ENCODE measurements at regions not wholly inside any gene's neighbourhood (a gene's known extent, or its start where the extent isn't known, plus 50 kb on each side); places are given as distances from the start of the nearest gene placed in this dataset.

GRCh38 chr11:116182356-116182966, 590.3 kb downstream of the BUD13 start:
- H3K27ac ChIP-seq (ENCODE audit: low read depth, low read length), result no peak overlapping the region
- H3K79me2 ChIP-seq (ENCODE audit: control insufficient read depth, low read length), result no peaks in the 10 kb centered on the region
- TF ChIP-seq, protein P1, sequence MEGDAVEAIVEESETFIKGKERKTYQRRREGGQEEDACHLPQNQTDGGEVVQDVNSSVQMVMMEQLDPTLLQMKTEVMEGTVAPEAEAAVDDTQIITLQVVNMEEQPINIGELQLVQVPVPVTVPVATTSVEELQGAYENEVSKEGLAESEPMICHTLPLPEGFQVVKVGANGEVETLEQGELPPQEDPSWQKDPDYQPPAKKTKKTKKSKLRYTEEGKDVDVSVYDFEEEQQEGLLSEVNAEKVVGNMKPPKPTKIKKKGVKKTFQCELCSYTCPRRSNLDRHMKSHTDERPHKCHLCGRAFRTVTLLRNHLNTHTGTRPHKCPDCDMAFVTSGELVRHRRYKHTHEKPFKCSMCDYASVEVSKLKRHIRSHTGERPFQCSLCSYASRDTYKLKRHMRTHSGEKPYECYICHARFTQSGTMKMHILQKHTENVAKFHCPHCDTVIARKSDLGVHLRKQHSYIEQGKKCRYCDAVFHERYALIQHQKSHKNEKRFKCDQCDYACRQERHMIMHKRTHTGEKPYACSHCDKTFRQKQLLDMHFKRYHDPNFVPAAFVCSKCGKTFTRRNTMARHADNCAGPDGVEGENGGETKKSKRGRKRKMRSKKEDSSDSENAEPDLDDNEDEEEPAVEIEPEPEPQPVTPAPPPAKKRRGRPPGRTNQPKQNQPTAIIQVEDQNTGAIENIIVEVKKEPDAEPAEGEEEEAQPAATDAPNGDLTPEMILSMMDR (IDR thresholded peaks at IDR 0.05; ENCODE audit: low read depth, low read length, poor library complexity, severe bottlenecking), result no peak
- H4K20me1 ChIP-seq (ENCODE audit: control insufficient read depth, insufficient read depth, low read depth, low read length), result no peaks in the 10 kb centered on the region
- no peaks in the 10 kb centered on the region for H3K27me3 ChIP-seq (ENCODE audit: control insufficient read depth, low read length)
- H3K36me3 ChIP-seq (ENCODE audit: control insufficient read depth, low read length), result no peaks in the 10 kb centered on the region
- no peaks in the 10 kb centered on the region for H3K4me1 ChIP-seq (ENCODE audit: control insufficient read depth, low read length)
- H3K4me2 ChIP-seq (ENCODE audit: low read length), result no peak overlapping the region
- no peaks in the 10 kb centered on the region for H3K9me2 ChIP-seq (replicated peaks; ENCODE audit: control insufficient read depth, low read length)
- H3K4me3 ChIP-seq (ENCODE audit: low read length), result no peak overlapping the region
- H3K9me3 ChIP-seq (ENCODE audit: control insufficient read depth, insufficient read depth, low read length), result no peaks in the 10 kb centered on the region
- no peaks in the 10 kb centered on the region for H3F3A ChIP-seq (ENCODE audit: control insufficient read depth, insufficient read depth)

- Histone ChIP-seq H3K4me2 (ENCODE audit: low read length) (no peak overlapping the region), H3K9me3 (ENCODE audit: control insufficient read depth, insufficient read depth, low read length) (no peaks in the 10 kb centered on the region), H3K4me1 (ENCODE audit: control insufficient read depth, low read length) (no peaks in the 10 kb centered on the region), H3K79me2 (ENCODE audit: control insufficient read depth, low read length) (no peaks in the 10 kb centered on the region), H3K36me3 (ENCODE audit: control insufficient read depth, low read length) (no peaks in the 10 kb centered on the region), H3K27me3 (ENCODE audit: control insufficient read depth, low read length) (no peaks in the 10 kb centered on the region), H3K27ac (ENCODE audit: low read depth, low read length) (no peak overlapping the region), H3K9me2 (replicated peaks; ENCODE audit: control insufficient read depth, low read length) (no peaks in the 10 kb centered on the region), H4K20me1 (ENCODE audit: control insufficient read depth, insufficient read depth, low read depth, low read length) (no peaks in the 10 kb centered on the region), H3F3A (ENCODE audit: control insufficient read depth, insufficient read depth) (no peaks in the 10 kb centered on the region), H3K4me3 (ENCODE audit: low read length) (no peak overlapping the region)
- no peak for TF ChIP-seq EZH2phosphoT487 (IDR thresholded peaks at IDR 0.05; ENCODE audit: borderline replicate concordance, low read length)
- TF ChIP-seq, protein P1 (IDR thresholded peaks at IDR 0.05; ENCODE audit: low read depth, low read length, poor library complexity, severe bottlenecking), result no peak
These were observed 591.8 kb downstream of the BUD13 start for GRCh38 chr11:116180806-116181600.

DNA sequence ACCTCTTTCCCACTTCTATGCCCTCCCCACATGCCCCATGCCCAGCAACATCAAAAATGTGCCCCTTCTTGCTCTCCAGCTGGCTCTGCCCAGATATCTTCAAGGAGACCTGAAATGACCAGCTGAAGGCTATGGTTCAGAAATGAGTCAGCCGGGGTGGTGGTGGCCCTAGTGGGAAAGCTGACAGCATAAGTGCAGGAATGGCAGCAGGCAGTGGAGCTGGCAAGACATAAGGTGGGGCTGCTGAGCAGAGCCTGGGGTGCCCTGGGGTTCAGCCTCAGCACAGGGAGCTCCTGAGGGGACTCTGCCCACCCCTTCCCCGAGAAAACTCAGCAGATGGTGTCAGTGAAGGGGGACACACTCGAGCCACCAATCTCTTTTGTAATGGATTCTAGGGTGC, 593.4 kb downstream of the BUD13 start:
- no peaks in the 10 kb centered on the region for H4K20me1 ChIP-seq (ENCODE audit: control insufficient read depth, insufficient read depth, low read depth, low read length)
- no peaks in the 10 kb centered on the region for H3K9me2 ChIP-seq (replicated peaks; ENCODE audit: control insufficient read depth, low read length)
- TF ChIP-seq, protein P1 (IDR thresholded peaks at IDR 0.05; ENCODE audit: low read depth, low read length, poor library complexity, severe bottlenecking), result no peak
- no peak for TF ChIP-seq EZH2phosphoT487 (IDR thresholded peaks at IDR 0.05; ENCODE audit: borderline replicate concordance, low read length)
- no peaks in the 10 kb centered on the region for H3K36me3 ChIP-seq (ENCODE audit: control insufficient read depth, low read length)
- H3K4me3 ChIP-seq (ENCODE audit: low read length), result no peak overlapping the region
- no peaks in the 10 kb centered on the region for H3K4me1 ChIP-seq (ENCODE audit: control insufficient read depth, low read length)
- H3K27ac ChIP-seq (ENCODE audit: low read depth, low read length), result no peak overlapping the region
- no peak overlapping the region for H3K4me2 ChIP-seq (ENCODE audit: low read length)
- no peaks in the 10 kb centered on the region for H3K27me3 ChIP-seq (ENCODE audit: control insufficient read depth, low read length)
- H3F3A ChIP-seq (ENCODE audit: control insufficient read depth, insufficient read depth), result no peaks in the 10 kb centered on the region
- no peaks in the 10 kb centered on the region for H3K79me2 ChIP-seq (ENCODE audit: control insufficient read depth, low read length)
- H3K9me3 ChIP-seq (ENCODE audit: control insufficient read depth, insufficient read depth, low read length), result no peaks in the 10 kb centered on the region

Data from DOHH2 (cell line).